Activated CD4-positive, alpha-beta T cell treated with anti-CD3 and anti-CD28 coated beads, Interleukin-2, Interleukin-6, amounts not matched to agents 100 ng/mL and 50 ng/mL, durations not matched to agents 16 hours and 8 hours (primary cell): ENCODE measurements at regions not wholly inside any gene's neighbourhood (a gene's known extent, or its start where the extent isn't known, plus 50 kb on each side); places are given as distances from the start of the nearest gene placed in this dataset.
"Not testable (repeated sequence)": the region's sequence is repeated elsewhere in the genome, so short reads cannot be mapped to it uniquely, and the experiment has no call there.

Experiments used
- DNase-seq: peaks from one replicate; pipeline ENCODE4 v3.0.0-alpha.2; 2020

GRCh38 chr7:43054052-43054722 is 58.3 kb upstream of the HECW1 start:
- DNase-seq, result no peak

GRCh38 chr7:43057141-43057540 is 55.3 kb upstream of the HECW1 start:
- no peak for DNase-seq

GRCh38 chr7:43058271-43059066 is 54.0 kb upstream of the HECW1 start:
- no peak for DNase-seq

- not testable (repeated sequence) for DNase-seq
These were observed 53.3 kb upstream of the HECW1 start for GRCh38 chr7:43059067-43059600.
